ENCODE measurements at regions not wholly inside any gene's neighbourhood (a gene's known extent, or its start where the extent isn't known, plus 50 kb on each side); places are given as distances from the start of the nearest gene placed in this dataset.
"Not testable (repeated sequence)": the region's sequence is repeated elsewhere in the genome, so short reads cannot be mapped to it uniquely, and the experiment has no call there.

GRCh38 chr3:34844323-34844620, 795.1 kb upstream of the ARPP21 start:
- DNase-seq = no peak

- DNase-seq = no peak
Observed at GRCh38 chr3:34851137-34851536, 788.2 kb upstream of the ARPP21 start.

GRCh38 chr3:34852844-34853439, 786.4 kb upstream of the ARPP21 start:
- no peak for DNase-seq

- peak; percentile 37 for DNase-seq
Observed at GRCh38 chr3:34856081-34856947, 783.0 kb upstream of the ARPP21 start.

- DNase-seq = no peak
Observed at GRCh38 chr3:34858067-34858660, 781.2 kb upstream of the ARPP21 start.

GRCh38 chr3:34859746-34860145, 779.6 kb upstream of the ARPP21 start:
- DNase-seq = peak; percentile 65

GRCh38 chr3:34862456-34862855, 776.9 kb upstream of the ARPP21 start:
- no peak for DNase-seq

GRCh38 chr3:34863485-34863884, 775.8 kb upstream of the ARPP21 start:
- DNase-seq = peak; percentile 8

GRCh38 chr3:34864011-34864410, 775.3 kb upstream of the ARPP21 start:
- peak; percentile 49 for DNase-seq

GRCh38 chr3:34865346-34865745, 774.0 kb upstream of the ARPP21 start:
- no peak for DNase-seq

- DNase-seq = no peak
Observed at GRCh38 chr3:34868935-34869334, 770.4 kb upstream of the ARPP21 start.

GRCh38 chr3:34869696-34870095, 769.6 kb upstream of the ARPP21 start:
- no peak for DNase-seq

- DNase-seq = no peak
Observed at GRCh38 chr3:34872406-34872805, 766.9 kb upstream of the ARPP21 start.

GRCh38 chr3:34876997-34877396, 762.3 kb upstream of the ARPP21 start:
- no peak for DNase-seq

GRCh38 chr3:34878488-34878887, 760.8 kb upstream of the ARPP21 start:
- no peak for DNase-seq

GRCh38 chr3:34881026-34881425, 758.3 kb upstream of the ARPP21 start:
- DNase-seq = no peak

- no peak for DNase-seq
Observed at GRCh38 chr3:34882764-34883163, 756.6 kb upstream of the ARPP21 start.

- no peak for DNase-seq
Observed at GRCh38 chr3:34884007-34884406, 755.3 kb upstream of the ARPP21 start.

- DNase-seq = no peak
Observed at GRCh38 chr3:34886443-34886842, 752.9 kb upstream of the ARPP21 start.

- DNase-seq = no peak
Observed at GRCh38 chr3:34889641-34890040, 749.7 kb upstream of the ARPP21 start.

- no peak for DNase-seq
Observed at GRCh38 chr3:34890247-34890646, 749.1 kb upstream of the ARPP21 start.

GRCh38 chr3:34891941-34892340, 747.4 kb upstream of the ARPP21 start:
- DNase-seq = no peak

GRCh38 chr3:34895841-34896240, 743.5 kb upstream of the ARPP21 start:
- DNase-seq = no peak

- not testable (repeated sequence) for DNase-seq
Observed at GRCh38 chr3:34909679-34910078, 729.6 kb upstream of the ARPP21 start.
